A673 (cell line): ENCODE measurements at regions not wholly inside any gene's neighbourhood (a gene's known extent, or its start where the extent isn't known, plus 50 kb on each side); places are given as distances from the start of the nearest gene placed in this dataset.

Experiments
- CTCF ChIP-seq: fragments of 300-800, 200-600 bp; sonication (generic); conservative IDR thresholded peaks from 2 replicates; pipeline ENCODE4 v1.5.1; 2017; ENCODE audit warnings: low read depth, mild to moderate bottlenecking, antibody characterized with exemption, low read length, moderate library complexity, mixed read lengths
- EZH2 ChIP-seq: fragments of 200-600 bp; sonication (generic); IDR thresholded peaks from 2 replicates; pipeline ENCODE4 v1.6.1; 2017; ENCODE audit warnings: borderline replicate concordance, low read depth, mild to moderate bottlenecking, mixed read lengths, antibody characterized with exemption, low read length; ENCODE audit not compliant: poor library complexity, severe bottlenecking

GRCh38 chr1:30305519-30305918 lies 417.9 kb downstream of the MATN1 start:
- TF ChIP-seq CTCF (no peak), EZH2 (no peak)
